WTC11 (cell line): ENCODE measurements at regions not wholly inside any gene's neighbourhood (a gene's known extent, or its start where the extent isn't known, plus 50 kb on each side); places are given as distances from the start of the nearest gene placed in this dataset.

ENCODE experiments used
- ATAC-seq: fragments of 200-7000 bp; cut with Tn5 transposase; 2 replicates; pipeline ENCODE4 v1.10.0; 2021; ENCODE audit warnings: mild to moderate bottlenecking, moderate library complexity
- CTCF ChIA-PET: fragments of 300-600 bp; sonication (Branson Sonifier 250); formaldehyde crosslinking; loops from one replicate; lab custom pipeline; 2021; ENCODE audit warnings: antibody characterized with exemption; lab: Charles Lee
- POLR2A ChIA-PET: fragments of 350-600 bp; sonication (Branson Sonifier 250); formaldehyde crosslinking; loops from one replicate; lab custom pipeline; 2021; ENCODE audit warnings: antibody characterized with exemption; lab: Charles Lee
- DNase-seq: peaks from one replicate; pipeline ENCODE4 v3.0.0; 2021; ENCODE audit warnings: low spot score
- H3K27ac Mint-ChIP-seq: 2 replicates; pipeline ENCODE4 v1.8.0; 2021; ENCODE audit warnings: mixed read lengths
- H3K27me3 Mint-ChIP-seq: 2 replicates; pipeline ENCODE4 v1.8.0; 2021; ENCODE audit warnings: low read depth, mild to moderate bottlenecking, moderate library complexity, mixed read lengths
- H3K36me3 Mint-ChIP-seq: 2 replicates; pipeline ENCODE4 v1.8.0; 2021; ENCODE audit warnings: mixed read lengths
- H3K4me1 Mint-ChIP-seq: 2 replicates; pipeline ENCODE4 v1.8.0; 2022; ENCODE audit warnings: mixed read lengths
- H3K4me3 Mint-ChIP-seq: 2 replicates; pipeline ENCODE4 v1.8.0; 2021; ENCODE audit warnings: mild to moderate bottlenecking, moderate library complexity, mixed read lengths
- H3K9me3 Mint-ChIP-seq: 2 replicates; pipeline ENCODE4 v1.8.0; 2021; ENCODE audit warnings: mixed read lengths
- GTF2I ChIP-seq: fragments of 250-450 bp; sonication (Bioruptor Pico); conservative IDR thresholded peaks from 2 replicates; pipeline ENCODE4 v1.4.0; 2021; ENCODE audit warnings: mild to moderate bottlenecking
- IRF1 ChIP-seq: sonication (generic); formaldehyde crosslinking; IDR thresholded peaks from 2 replicates; pipeline ENCODE4 v1.8.0; 2023; ENCODE audit warnings: missing genetic modification reagents
- JAZF1 ChIP-seq: fragments of 250-450 bp; sonication (Bioruptor Pico); IDR thresholded peaks from 2 replicates; pipeline ENCODE4 v1.9.0; 2021; ENCODE audit warnings: moderate library complexity, mild to moderate bottlenecking, inconsistent platforms
- SMAD3 ChIP-seq: sonication (generic); formaldehyde crosslinking; IDR thresholded peaks from 2 replicates; pipeline ENCODE4 v1.8.0; 2022; ENCODE audit warnings: missing genetic modification reagents, mild to moderate bottlenecking, borderline replicate concordance
- SMAD4 ChIP-seq: sonication (generic); formaldehyde crosslinking; IDR thresholded peaks from 2 replicates; pipeline ENCODE4 v1.8.0; 2022; ENCODE audit warnings: mild to moderate bottlenecking, missing genetic modification reagents
- TEAD1 ChIP-seq: sonication (generic); formaldehyde crosslinking; IDR thresholded peaks from 2 replicates; pipeline ENCODE4 v1.8.0; 2022; ENCODE audit warnings: mild to moderate bottlenecking, missing genetic modification reagents
- ZMAT4 ChIP-seq: fragments of 250-450 bp; sonication (Bioruptor Pico); IDR thresholded peaks from 2 replicates; pipeline ENCODE4 v1.9.0; 2021; ENCODE audit warnings: mild to moderate bottlenecking
- ZNF121 ChIP-seq: sonication (generic); formaldehyde crosslinking; IDR thresholded peaks from 2 replicates; pipeline ENCODE4 v1.8.0; 2023; ENCODE audit warnings: missing genetic modification reagents
- ZNF317 ChIP-seq: sonication (generic); formaldehyde crosslinking; IDR thresholded peaks from 2 replicates; pipeline ENCODE4 v1.8.1; 2023; ENCODE audit warnings: low read depth, mild to moderate bottlenecking, moderate library complexity, missing genetic modification reagents, borderline replicate concordance
- ZNF425 ChIP-seq: fragments of 250-450 bp; sonication (Bioruptor Pico); conservative IDR thresholded peaks from 2 replicates; pipeline ENCODE4 v1.9.0; 2021; ENCODE audit warnings: mild to moderate bottlenecking
- ZNF512 ChIP-seq: sonication (generic); formaldehyde crosslinking; IDR thresholded peaks from 2 replicates; pipeline ENCODE4 v1.8.1; 2022; ENCODE audit warnings: missing genetic modification reagents, borderline replicate concordance
- ZNF532 ChIP-seq: fragments of 250-450 bp; sonication (Bioruptor Pico); IDR thresholded peaks from 2 replicates; pipeline ENCODE4 v1.9.0; 2021; ENCODE audit warnings: mild to moderate bottlenecking, borderline replicate concordance

- ChIA-PET POLR2A (interaction anchor here (0.6 kb wide), 1 partner anchor 105 kb away, joined by 5 read pairs; no protein-coding TSS in a partner anchor), CTCF (interaction anchor here (1.2 kb wide), 2 partner anchors 9 to 859 kb away, joined by 5 to 6 read pairs; no protein-coding TSS in a partner anchor)
- H3K4me3 Mint-ChIP-seq, result no peak overlapping the region
- peaks cover 37% of the 10 kb centered on the region for H3K9me3 Mint-ChIP-seq
- DNase-seq, result no peak
- peaks cover 47% of the 10 kb centered on the region for H3K4me1 Mint-ChIP-seq
- H3K27me3 Mint-ChIP-seq, result peaks cover 9% of the 10 kb centered on the region
- no peak for TF ChIP-seq ZNF532 (CRISPR knock-in tag)
- peaks cover 34% of the 10 kb centered on the region for H3K36me3 Mint-ChIP-seq
- no peak for ATAC-seq
- peak overlapping the region; percentile 99 for H3K27ac Mint-ChIP-seq
Measured at GRCh38 chr7:70893422-70893821, 238.5 kb upstream of the GALNT17 start.

GRCh38 chr7:70893971-70894715, 237.8 kb upstream of the GALNT17 start:
- no peak for DNase-seq
- Mint-ChIP-seq H3K36me3 (peaks cover 34% of the 10 kb centered on the region), H3K27ac (peak overlapping the region; percentile 99), H3K4me1 (peaks cover 47% of the 10 kb centered on the region), H3K27me3 (peaks cover 4% of the 10 kb centered on the region; the same call in 1 of the 2 replicates), H3K9me3 (peaks cover 38% of the 10 kb centered on the region), H3K4me3 (peak overlapping the region; percentile 5; the same call in 1 of the 2 replicates)
- peak; percentile 91 for ATAC-seq
- ChIA-PET POLR2A (interaction anchor here (0.6 kb wide), 1 partner anchor 104 kb away, joined by 5 read pairs; no protein-coding TSS in a partner anchor), CTCF (interaction anchor here (1.2 kb wide), 2 partner anchors 10 to 858 kb away, joined by 5 to 6 read pairs; no protein-coding TSS in a partner anchor)
- TF ChIP-seq TEAD1 (CRISPR knock-in tag), result peak; percentile 60; the same call in 1 of the 2 replicates
- no peak for TF ChIP-seq ZNF512
- peak; percentile 98 for TF ChIP-seq ZNF121 (CRISPR knock-in tag)
- no peak for TF ChIP-seq SMAD3 (CRISPR knock-in tag)
- TF ChIP-seq ZNF317 (CRISPR knock-in tag), result no peak
- TF ChIP-seq JAZF1 (CRISPR knock-in tag), result no peak
- TF ChIP-seq SMAD4 (CRISPR knock-in tag), result no peak
- TF ChIP-seq GTF2I, result peak; percentile 56; the same call in 1 of the 2 replicates
- no peak for TF ChIP-seq IRF1 (CRISPR knock-in tag)
- peak; percentile 98 for TF ChIP-seq ZMAT4
- peak; percentile 50; the same call in 1 of the 2 replicates for TF ChIP-seq ZNF425
